Ramos (cell line): ENCODE measurements at regions not wholly inside any gene's neighbourhood (a gene's known extent, or its start where the extent isn't known, plus 50 kb on each side); places are given as distances from the start of the nearest gene placed in this dataset.
"Not testable (repeated sequence)": the region's sequence is repeated elsewhere in the genome, so short reads cannot be mapped to it uniquely, and the experiment has no call there.

Source experiments
- in situ Hi-C: fragments of 300-500 bp; cut with MboI; formaldehyde crosslinking; loops from one replicate; pipeline ENCODE4 v1.14.3; 2022; ENCODE audit warnings: low sequenced_read_pairs; ENCODE audit not compliant: unreplicated experiment

GRCh38 chr12:89787763-89788162 lies 79.1 kb upstream of the ATP2B1 start:
- in situ Hi-C loops, result no loop called here

DNA sequence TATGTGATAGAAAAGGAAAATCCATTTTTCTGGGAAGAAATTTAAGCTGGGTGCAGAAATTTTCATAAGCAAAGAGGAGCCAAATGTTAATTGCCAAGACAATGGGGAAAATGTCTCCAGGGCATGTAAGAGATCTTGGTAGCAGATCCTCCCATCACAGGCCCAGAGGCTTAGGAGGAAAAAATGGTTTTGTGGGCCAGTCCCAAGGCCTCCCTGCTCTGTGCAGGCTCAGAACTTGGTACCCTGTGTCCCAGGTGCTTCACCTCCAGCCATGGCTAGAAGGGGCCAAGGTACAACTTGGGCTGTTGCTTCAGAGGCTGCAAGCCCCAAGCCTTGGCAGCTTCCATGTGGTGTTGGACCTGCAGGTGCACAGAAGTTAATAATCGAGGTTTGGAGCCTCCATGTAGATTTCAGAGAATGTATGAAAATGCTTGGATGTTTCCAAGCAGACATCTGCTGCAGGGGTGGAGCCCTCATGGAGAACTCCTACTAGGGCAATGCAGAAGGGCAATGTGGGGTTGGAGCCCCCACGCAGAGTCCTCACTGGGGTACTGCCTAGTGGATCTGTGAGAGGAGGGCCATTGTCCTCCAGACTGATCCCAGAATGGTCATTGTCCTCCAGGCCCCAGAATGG lies 77.7 kb upstream of the ATP2B1 start:
- in situ Hi-C loops, result no loop called here

DNA sequence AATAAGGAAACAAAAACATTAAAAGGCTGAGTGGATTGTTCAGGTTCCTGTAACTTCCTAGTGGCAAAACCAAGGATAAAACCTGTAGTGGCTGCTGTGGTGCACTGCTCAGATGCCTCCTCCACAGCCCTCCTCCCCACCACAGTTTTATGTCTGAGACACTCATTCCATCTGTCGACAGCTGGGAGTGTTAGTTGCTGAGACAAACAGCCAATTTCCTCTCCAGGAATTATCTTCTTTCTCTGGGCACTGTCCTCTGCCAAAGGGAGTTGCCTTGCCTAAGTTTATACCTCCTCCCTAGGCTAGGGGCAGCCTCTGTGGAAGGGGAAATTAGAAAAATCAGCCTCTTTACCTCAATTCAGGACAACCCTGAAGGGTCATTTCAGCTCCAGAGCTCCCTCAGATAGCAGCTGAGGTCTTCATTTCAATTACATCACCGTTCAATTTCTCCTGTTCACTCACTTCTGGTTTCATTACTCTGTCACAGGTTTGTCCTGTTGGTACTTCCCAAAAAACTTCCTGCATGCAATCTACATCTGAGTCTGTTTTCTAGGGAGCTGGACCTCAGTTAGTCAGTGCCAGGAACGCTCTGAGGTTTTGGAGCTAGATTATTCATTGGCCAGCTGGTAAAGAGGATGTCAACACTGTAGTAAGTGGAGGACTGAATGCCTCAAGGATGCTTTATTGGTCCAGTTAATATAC lies 74.9 kb upstream of the ATP2B1 start:
- in situ Hi-C loops, result no loop called here

DNA sequence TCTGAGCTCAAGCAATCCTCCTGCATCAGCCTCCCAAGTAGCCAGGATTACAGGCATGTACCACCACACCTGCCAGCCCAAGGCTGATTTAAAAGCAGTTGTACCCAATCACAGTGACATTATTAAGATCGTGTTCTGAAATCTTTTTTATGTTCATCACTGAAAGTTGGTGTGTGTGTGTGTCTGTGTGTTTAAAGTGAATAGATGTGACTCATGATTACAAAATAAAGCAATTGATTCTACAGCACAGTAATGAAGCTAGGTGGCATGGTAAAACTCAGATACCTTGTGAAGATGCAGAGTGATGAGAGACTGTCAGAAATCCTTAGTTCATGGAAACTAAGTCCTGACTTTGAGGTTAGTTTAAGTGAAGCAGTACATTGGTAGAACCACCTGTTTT lies 74.2 kb upstream of the ATP2B1 start:
- in situ Hi-C loops, result no loop called here

DNA sequence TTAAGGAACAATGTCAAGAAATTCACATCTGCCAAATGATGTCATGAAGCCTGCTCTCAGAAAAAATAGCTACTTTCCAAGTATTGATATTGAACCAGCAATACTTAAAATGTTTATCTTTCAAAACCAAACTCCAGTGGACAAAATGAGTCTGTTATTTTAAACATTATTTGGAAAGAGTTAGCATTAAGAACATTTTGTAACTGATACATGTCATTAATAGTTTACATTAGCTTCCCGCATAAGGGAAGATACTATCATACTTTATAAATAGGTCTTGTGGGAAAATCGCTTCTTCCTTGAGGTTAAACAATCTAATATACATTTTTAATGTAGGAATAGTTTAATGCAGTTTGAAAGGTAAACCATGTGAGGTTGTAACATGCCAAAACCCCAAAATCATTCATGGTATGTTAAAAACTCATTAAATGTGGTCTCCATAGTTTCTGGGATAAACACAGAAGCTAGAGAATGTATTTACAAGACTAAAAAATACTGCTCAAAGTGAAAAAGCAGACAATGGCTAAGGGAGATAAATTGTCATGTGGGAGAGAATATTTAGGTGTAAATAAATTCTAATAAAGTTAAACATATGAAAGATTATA lies 73.4 kb upstream of the ATP2B1 start:
- in situ Hi-C loops, result no loop called here

- in situ Hi-C loops, result no loop called here
Measured at GRCh38 chr12:89781156-89781555, 72.5 kb upstream of the ATP2B1 start.

DNA sequence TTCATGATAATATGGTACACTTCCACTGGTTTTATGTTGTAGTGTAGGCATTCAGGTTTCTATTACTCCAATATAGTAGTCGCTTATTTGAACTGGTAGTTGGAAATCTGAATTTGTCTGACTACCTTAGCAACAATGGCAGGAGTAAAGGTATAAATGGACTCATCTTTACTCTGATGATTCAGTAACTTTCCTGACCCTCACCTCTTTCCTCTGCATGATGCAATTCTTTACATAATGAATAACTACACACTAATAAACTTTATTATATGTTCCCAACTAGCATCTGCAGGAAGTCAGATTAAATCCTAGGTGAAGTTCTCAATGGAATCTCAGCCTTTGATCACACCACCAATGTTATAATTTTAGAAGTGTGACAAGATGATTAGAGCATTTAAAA lies 70.5 kb upstream of the ATP2B1 start:
- in situ Hi-C loops, result no loop called here

DNA sequence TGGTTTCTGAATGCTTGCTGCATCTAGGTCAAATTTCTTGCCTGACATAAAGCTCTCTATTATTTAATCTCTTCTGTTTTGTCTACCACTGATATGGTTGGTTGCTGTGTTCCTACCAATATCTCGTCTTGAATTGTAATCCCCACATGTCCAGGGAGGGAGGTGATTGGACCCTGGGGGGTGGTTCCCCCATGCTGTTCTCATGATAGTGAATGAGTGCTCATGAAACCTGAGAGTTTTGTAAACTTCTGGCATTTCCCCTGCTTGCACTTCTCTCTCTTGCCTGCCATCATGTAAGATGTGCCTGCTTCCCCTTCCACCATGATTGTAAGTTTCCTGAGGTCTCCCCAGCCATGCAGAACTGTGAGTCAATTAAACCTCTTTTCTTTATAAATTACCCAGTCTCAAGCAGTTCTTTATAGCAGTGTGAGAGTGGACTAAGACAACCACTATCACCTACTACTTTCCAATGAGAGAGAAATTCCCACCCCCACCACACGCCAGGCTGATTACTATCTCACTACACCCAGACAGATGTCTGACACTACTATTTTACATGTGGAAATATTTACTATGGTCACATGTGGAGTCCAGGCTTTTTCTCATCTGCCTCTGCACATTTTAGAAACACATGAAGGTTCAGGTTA lies 69.2 kb upstream of the ATP2B1 start:
- in situ Hi-C loops, result no loop called here

- in situ Hi-C loops, result no loop called here
Measured at GRCh38 chr12:89775986-89776365, 67.3 kb upstream of the ATP2B1 start.

GRCh38 chr12:89775063-89775985 lies 66.7 kb upstream of the ATP2B1 start:
- in situ Hi-C loops, result no loop called here

DNA sequence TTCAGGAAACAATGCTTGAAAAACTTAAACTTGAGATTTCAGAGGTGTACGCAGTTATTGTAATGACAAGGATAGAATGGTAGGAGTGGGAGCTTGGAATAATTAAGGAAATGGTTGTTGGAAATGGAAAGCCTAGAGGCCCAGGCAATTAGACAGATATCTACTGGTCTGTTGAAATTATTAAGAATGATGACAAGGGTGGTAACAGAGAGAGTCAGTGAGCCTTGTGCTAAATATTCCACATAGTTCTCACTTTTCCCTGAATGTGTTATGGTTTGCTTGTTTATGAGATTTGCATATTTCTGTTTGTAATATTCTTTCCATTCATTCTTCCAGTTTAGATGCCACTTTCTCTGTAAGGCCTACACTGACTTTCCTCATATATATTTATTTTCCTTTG lies 66.0 kb upstream of the ATP2B1 start:
- in situ Hi-C loops, result no loop called here

- in situ Hi-C loops, result no loop called here
Measured at GRCh38 chr12:89770391-89770790, 61.8 kb upstream of the ATP2B1 start.

GRCh38 chr12:89769483-89769818 lies 60.8 kb upstream of the ATP2B1 start:
- in situ Hi-C loops, result no loop called here

GRCh38 chr12:89768586-89769482 lies 60.2 kb upstream of the ATP2B1 start:
- in situ Hi-C loops, result no loop called here

- in situ Hi-C loops, result no loop called here
Measured at GRCh38 chr12:89765959-89766824, 57.6 kb upstream of the ATP2B1 start.

GRCh38 chr12:89764164-89764563 lies 55.5 kb upstream of the ATP2B1 start:
- in situ Hi-C loops, result not testable (repeated sequence)

DNA sequence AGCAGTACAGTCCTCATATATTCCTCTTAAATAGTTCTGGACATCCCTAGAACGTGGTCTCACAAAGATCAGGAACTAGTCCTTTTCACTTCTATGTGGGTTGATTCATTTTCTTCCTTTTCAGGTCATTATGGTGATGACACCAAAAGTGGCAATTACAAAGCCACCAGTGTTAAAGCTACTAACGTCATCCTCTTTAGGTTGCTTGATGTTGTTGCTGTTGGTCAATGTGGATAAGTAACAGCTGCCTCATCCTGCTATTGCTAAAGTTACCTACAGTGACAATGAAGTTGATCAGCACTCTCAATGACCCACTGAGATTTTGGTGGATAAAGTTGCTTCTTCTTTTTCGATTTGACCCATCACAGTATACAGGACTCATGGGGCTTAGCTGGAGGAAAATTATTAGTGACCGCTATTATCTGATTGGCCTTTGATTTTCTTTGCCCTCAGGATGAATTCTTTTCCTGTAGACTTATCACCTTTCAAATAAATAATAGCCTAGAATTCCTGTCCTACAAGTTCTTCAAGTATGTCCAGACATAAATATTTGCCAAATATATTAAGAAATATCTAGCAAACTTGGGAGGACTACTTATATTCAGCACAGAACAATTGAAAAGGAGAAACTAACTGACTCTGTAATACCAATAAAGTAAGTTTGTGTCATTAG lies 54.0 kb upstream of the ATP2B1 start:
- in situ Hi-C loops, result no loop called here

- in situ Hi-C loops, result no loop called here
Measured at GRCh38 chr12:89760783-89761182, 52.1 kb upstream of the ATP2B1 start.
